Small intestine (tissue), 7 donors: ENCODE measurements at regions not wholly inside any gene's neighbourhood (a gene's known extent, or its start where the extent isn't known, plus 50 kb on each side); places are given as distances from the start of the nearest gene placed in this dataset.

Experiments
- DNase-seq, 2 donors: peaks; one replicate each; pipeline versions ENCODE4 v3.0.0 to v3.0.0-alpha.2; 2013
- FAIRE-seq: peaks from 2 replicates; lab custom pipeline; 2012; peaks lifted over from hg19 to GRCh38; lab: Jason Lieb, UNC
- H3K27ac ChIP-seq, 3 donors: one replicate each; pipeline ENCODE4 v1.5.1; 2013; ENCODE audit warnings: low read length in 2 of 3, mild to moderate bottlenecking in 2 of 3, control low read depth in 1 of 3, inconsistent platforms in 1 of 3, low read depth in 1 of 3, moderate library complexity in 1 of 3
- H3K27me3 ChIP-seq, 3 donors: one replicate each; pipeline ENCODE4 v1.6.1; 2013; ENCODE audit warnings: low read length in 3 of 3, inconsistent platforms in 1 of 3; ENCODE audit not compliant: control insufficient read depth in 3 of 3, insufficient read depth in 3 of 3
- H3K36me3 ChIP-seq, 3 donors: one replicate each; pipeline ENCODE4 v1.6.1; 2013; ENCODE audit warnings: low read length in 3 of 3, inconsistent platforms in 1 of 3, low read depth in 1 of 3, mild to moderate bottlenecking in 1 of 3, moderate library complexity in 1 of 3; ENCODE audit not compliant: control insufficient read depth in 3 of 3, insufficient read depth in 2 of 3
- H3K4me1 ChIP-seq, 3 donors: one replicate each; pipeline ENCODE4 v1.6.1; 2013; ENCODE audit warnings: low read length in 2 of 3, inconsistent platforms in 1 of 3, low read depth in 1 of 3, mild to moderate bottlenecking in 1 of 3, moderate library complexity in 1 of 3; ENCODE audit not compliant: control insufficient read depth in 3 of 3, insufficient read depth in 2 of 3
- H3K4me3 ChIP-seq, 3 donors: one replicate each; pipeline ENCODE4 v1.5.1; 2013; ENCODE audit warnings: low read length in 3 of 3, control low read depth in 1 of 3, inconsistent platforms in 1 of 3, low read depth in 1 of 3, mild to moderate bottlenecking in 1 of 3, moderate library complexity in 1 of 3
- H3K9me3 ChIP-seq, 2 donors: one replicate each; pipeline ENCODE4 v1.6.1; 2013; ENCODE audit warnings: low read depth in 1 of 2, low read length in 1 of 2; ENCODE audit not compliant: control insufficient read depth in 2 of 2, insufficient read depth in 1 of 2
- WGBS, 3 donors: extraction: QIAGEN DNeasy Blood & Tissue Kit; methylation state at CpG; one replicate each; pipeline ENCODE4 v1.1.7; 2013; 5-methylcytosine and 5-hydroxymethylcytosine counted together
- donor health status: healthy with polysubstance abuse.
- donor health status: control.
- donor health status: control.
- donor health status: Bipolar disorder and iron deficiency.
- donor health status: healthy.

GRCh38 chr6:125485757-125486156, 184.0 kb upstream of the HDDC2 start:
- FAIRE-seq, result no peak

GRCh38 chr6:125486881-125487280, 185.1 kb upstream of the HDDC2 start:
- H3K4me1 ChIP-seq, result no peaks in the 10 kb centered on the region
- H3K27me3 ChIP-seq, result no peaks in the 10 kb centered on the region
- H3K9me3 ChIP-seq, result peaks cover 0 to 2% of the 10 kb centered on the region in 2 donors
- H3K27ac ChIP-seq, result no peak overlapping the region
- WGBS, 3 donors, result 50 to 67% (median 55%) methylated on average over 2 of the region's 2 CpGs
- no peak for FAIRE-seq
- no peaks in the 10 kb centered on the region for H3K36me3 ChIP-seq
- DNase-seq, result no peak
- H3K4me3 ChIP-seq, result no peak overlapping the region

More at GRCh38 chr6:125485757-125486156, 184.0 kb upstream of the HDDC2 start:
- 77 to 84% (median 80%) methylated on average over 4 of the region's 4 CpGs for WGBS, 3 donors
- H3K4me3 ChIP-seq, result no peak overlapping the region
- H3K4me1 ChIP-seq, result no peaks in the 10 kb centered on the region
- H3K9me3 ChIP-seq, result peaks cover 0 to 2% of the 10 kb centered on the region in 2 donors
- DNase-seq, result no peak
- no peaks in the 10 kb centered on the region for H3K36me3 ChIP-seq
- H3K27ac ChIP-seq, result no peak overlapping the region
- H3K27me3 ChIP-seq, result no peaks in the 10 kb centered on the region

- Histone ChIP-seq H3K4me1 (no peaks in the 10 kb centered on the region), H3K27ac (no peak overlapping the region), H3K27me3 (no peaks in the 10 kb centered on the region), H3K9me3 (peaks cover 0 to 2% of the 10 kb centered on the region in 2 donors), H3K36me3 (no peaks in the 10 kb centered on the region), H3K4me3 (no peak overlapping the region)
- no peak for DNase-seq
- 50 to 54% (median 53%) methylated on average over 2 of the region's 2 CpGs for WGBS, 3 donors
- no peak for FAIRE-seq
These were observed 188.0 kb upstream of the HDDC2 start for GRCh38 chr6:125489579-125490285.

GRCh38 chr6:125491860-125492618, 190.3 kb upstream of the HDDC2 start:
- H3K4me1 ChIP-seq, result no peaks in the 10 kb centered on the region
- no peaks in the 10 kb centered on the region for H3K36me3 ChIP-seq
- DNase-seq (no peak), FAIRE-seq (no peak)
- WGBS, 3 donors, result 73 to 82% (median 76%) methylated on average over 8 of the region's 8 CpGs
- no peak overlapping the region for H3K4me3 ChIP-seq
- no peak overlapping the region for H3K27ac ChIP-seq
- H3K27me3 ChIP-seq, result no peaks in the 10 kb centered on the region
- H3K9me3 ChIP-seq, result peaks cover 0 to 2% of the 10 kb centered on the region in 2 donors

- Histone ChIP-seq H3K4me1 (no peaks in the 10 kb centered on the region), H3K36me3 (no peaks in the 10 kb centered on the region), H3K27me3 (no peaks in the 10 kb centered on the region), H3K27ac (no peak overlapping the region), H3K4me3 (no peak overlapping the region), H3K9me3 (no peaks in the 10 kb centered on the region)
- WGBS, 3 donors, result 83 to 91% (median 86%) methylated on average over 3 of the region's 3 CpGs
- FAIRE-seq (no peak), DNase-seq (no peak)
These were observed 196.8 kb upstream of the HDDC2 start for GRCh38 chr6:125498606-125499005.

- no peaks in the 10 kb centered on the region for H3K4me1 ChIP-seq
- no peak overlapping the region for H3K4me3 ChIP-seq
- no peaks in the 10 kb centered on the region for H3K9me3 ChIP-seq
- FAIRE-seq (no peak), DNase-seq (no peak)
- no peak overlapping the region for H3K27ac ChIP-seq
- H3K36me3 ChIP-seq, result no peaks in the 10 kb centered on the region
- no peaks in the 10 kb centered on the region for H3K27me3 ChIP-seq
These were observed 197.8 kb upstream of the HDDC2 start for GRCh38 chr6:125499535-125499934.

- WGBS, 3 donors, result 49 to 58% (median 53%) methylated on average over 3 of the region's 3 CpGs
- FAIRE-seq, result no peak
These were observed 201.4 kb upstream of the HDDC2 start for GRCh38 chr6:125503181-125503580.

GRCh38 chr6:125507987-125508655, 206.4 kb upstream of the HDDC2 start:
- no peaks in the 10 kb centered on the region for H3K9me3 ChIP-seq
- no peaks in the 10 kb centered on the region for H3K4me1 ChIP-seq
- 36 to 55% (median 38%) methylated on average over 4 of the region's 4 CpGs for WGBS, 3 donors
- H3K4me3 ChIP-seq, result no peak overlapping the region
- H3K36me3 ChIP-seq, result no peaks in the 10 kb centered on the region
- FAIRE-seq, result no peak
- no peaks in the 10 kb centered on the region for H3K27me3 ChIP-seq
- DNase-seq, result peak in 1 of 2 donors; percentile 5
- H3K27ac ChIP-seq, result no peak overlapping the region

More at GRCh38 chr6:125503181-125503580, 201.4 kb upstream of the HDDC2 start:
- Histone ChIP-seq H3K27me3 (no peaks in the 10 kb centered on the region), H3K27ac (no peak overlapping the region), H3K9me3 (no peaks in the 10 kb centered on the region), H3K36me3 (no peaks in the 10 kb centered on the region), H3K4me1 (no peaks in the 10 kb centered on the region), H3K4me3 (no peak overlapping the region)
- no peak for DNase-seq
